ENCODE measurements at regions not wholly inside any gene's neighbourhood (a gene's known extent, or its start where the extent isn't known, plus 50 kb on each side); places are given as distances from the start of the nearest gene placed in this dataset.

GRCh38 chr3:139117883-139118760 lies 73.4 kb upstream of the PRR23C start:
- intact Hi-C loops (cut with DNase I, micrococcal nuclease) = no loop called here
- DNase-seq = no peak
- H3K27ac Mint-ChIP-seq = no peak overlapping the region
- no peak for ATAC-seq
- ChIA-PET CTCF (no interaction called here), POLR2A (no interaction called here)
- no peaks in the 10 kb centered on the region for H3K36me3 Mint-ChIP-seq (ENCODE audit: low read depth)
- H3K27me3 Mint-ChIP-seq = peaks cover 3% of the 10 kb centered on the region
- no peaks in the 10 kb centered on the region for H3K9me3 Mint-ChIP-seq (ENCODE audit: low read depth)
- H3K4me3 Mint-ChIP-seq = no peak overlapping the region
- no peaks in the 10 kb centered on the region for H3K4me1 Mint-ChIP-seq

GRCh38 chr3:139118835-139119234 lies 74.1 kb upstream of the PRR23C start:
- Mint-ChIP-seq H3K36me3 (ENCODE audit: low read depth) (no peaks in the 10 kb centered on the region), H3K9me3 (ENCODE audit: low read depth) (no peaks in the 10 kb centered on the region), H3K4me3 (no peak overlapping the region), H3K27ac (no peak overlapping the region), H3K4me1 (no peaks in the 10 kb centered on the region), H3K27me3 (peaks cover 2% of the 10 kb centered on the region)
- CTCF ChIA-PET = interaction anchor here (0.6 kb wide), 1 partner anchor 107 kb away, joined by 3 read pairs; no protein-coding TSS in a partner anchor
- DNase-seq (no peak), ATAC-seq (no peak)
- intact Hi-C loops (cut with DNase I, micrococcal nuclease) = no loop called here
- POLR2A ChIA-PET = no interaction called here

GRCh38 chr3:139119331-139120025 lies 74.8 kb upstream of the PRR23C start:
- Mint-ChIP-seq H3K4me1 (no peaks in the 10 kb centered on the region), H3K27me3 (no peaks in the 10 kb centered on the region), H3K36me3 (ENCODE audit: low read depth) (no peaks in the 10 kb centered on the region), H3K4me3 (no peak overlapping the region), H3K9me3 (ENCODE audit: low read depth) (no peaks in the 10 kb centered on the region), H3K27ac (no peak overlapping the region)
- ChIA-PET POLR2A (no interaction called here), CTCF (interaction anchor here (0.6 kb wide), 1 partner anchor 108 kb away, joined by 3 read pairs; no protein-coding TSS in a partner anchor)
- no peak for DNase-seq
- intact Hi-C loops (cut with DNase I, micrococcal nuclease) = no loop called here
- ATAC-seq = no peak

GRCh38 chr3:139120086-139121056 lies 75.7 kb upstream of the PRR23C start:
- H3K27me3 Mint-ChIP-seq = no peaks in the 10 kb centered on the region
- no peak for ATAC-seq
- H3K36me3 Mint-ChIP-seq (ENCODE audit: low read depth) = no peaks in the 10 kb centered on the region
- POLR2A ChIA-PET = no interaction called here
- CTCF ChIA-PET = interaction anchor here (0.6 kb wide), 1 partner anchor 243 kb away, joined by 3 read pairs; no protein-coding TSS in a partner anchor
- no peak for DNase-seq
- H3K4me3 Mint-ChIP-seq = no peak overlapping the region
- H3K4me1 Mint-ChIP-seq = no peaks in the 10 kb centered on the region
- no peak overlapping the region for H3K27ac Mint-ChIP-seq
- intact Hi-C loops (cut with DNase I, micrococcal nuclease) = no loop called here
- H3K9me3 Mint-ChIP-seq (ENCODE audit: low read depth) = no peaks in the 10 kb centered on the region

- H3K27me3 Mint-ChIP-seq = no peaks in the 10 kb centered on the region
- POLR2A ChIA-PET = no interaction called here
- no peak for ATAC-seq
- CTCF ChIA-PET = interaction anchor here (0.6 kb wide), 1 partner anchor 242 kb away, joined by 3 read pairs; no protein-coding TSS in a partner anchor
- H3K4me1 Mint-ChIP-seq = no peaks in the 10 kb centered on the region
- H3K9me3 Mint-ChIP-seq (ENCODE audit: low read depth) = no peaks in the 10 kb centered on the region
- no peak for DNase-seq
- H3K36me3 Mint-ChIP-seq (ENCODE audit: low read depth) = no peaks in the 10 kb centered on the region
- no peak overlapping the region for H3K4me3 Mint-ChIP-seq
- intact Hi-C loops (cut with DNase I, micrococcal nuclease) = no loop called here
- H3K27ac Mint-ChIP-seq = no peak overlapping the region
Measured at GRCh38 chr3:139121513-139122220, 77.0 kb upstream of the PRR23C start.

- H3K4me1 Mint-ChIP-seq = no peaks in the 10 kb centered on the region
- CTCF ChIA-PET = no interaction called here
- POLR2A ChIA-PET = no interaction called here
Measured at GRCh38 chr3:139122221-139122581, 77.5 kb upstream of the PRR23C start.

GRCh38 chr3:139122612-139123011 lies 77.9 kb upstream of the PRR23C start:
- DNase-seq (no peak), ATAC-seq (no peak)
- Mint-ChIP-seq H3K27ac (no peak overlapping the region), H3K4me3 (no peak overlapping the region), H3K27me3 (no peaks in the 10 kb centered on the region), H3K36me3 (ENCODE audit: low read depth) (no peaks in the 10 kb centered on the region), H3K9me3 (ENCODE audit: low read depth) (no peaks in the 10 kb centered on the region), H3K4me1 (no peaks in the 10 kb centered on the region)
- CTCF ChIA-PET = no interaction called here
- POLR2A ChIA-PET = no interaction called here
- intact Hi-C loops (cut with DNase I, micrococcal nuclease) = no loop called here

More at GRCh38 chr3:139122221-139122581, 77.5 kb upstream of the PRR23C start:
- H3K27ac Mint-ChIP-seq = no peak overlapping the region
- intact Hi-C loops (cut with DNase I, micrococcal nuclease) = no loop called here
- H3K4me3 Mint-ChIP-seq = no peak overlapping the region
- no peaks in the 10 kb centered on the region for H3K9me3 Mint-ChIP-seq (ENCODE audit: low read depth)
- no peaks in the 10 kb centered on the region for H3K27me3 Mint-ChIP-seq
- ATAC-seq (no peak), DNase-seq (no peak)
- no peaks in the 10 kb centered on the region for H3K36me3 Mint-ChIP-seq (ENCODE audit: low read depth)

GRCh38 chr3:139123377-139124095 lies 78.8 kb upstream of the PRR23C start:
- ATAC-seq = no peak
- DNase-seq = no peak
- ChIA-PET CTCF (no interaction called here), POLR2A (no interaction called here)
- H3K27ac Mint-ChIP-seq = no peak overlapping the region
- intact Hi-C loops (cut with DNase I, micrococcal nuclease) = no loop called here
- H3K36me3 Mint-ChIP-seq (ENCODE audit: low read depth) = no peaks in the 10 kb centered on the region
- no peak overlapping the region for H3K4me3 Mint-ChIP-seq
- no peaks in the 10 kb centered on the region for H3K4me1 Mint-ChIP-seq
- H3K27me3 Mint-ChIP-seq = peaks cover 1% of the 10 kb centered on the region
- no peaks in the 10 kb centered on the region for H3K9me3 Mint-ChIP-seq (ENCODE audit: low read depth)

GRCh38 chr3:139124197-139124596 lies 79.5 kb upstream of the PRR23C start:
- ChIA-PET CTCF (no interaction called here), POLR2A (no interaction called here)
- intact Hi-C loops (cut with DNase I, micrococcal nuclease) = no loop called here
- H3K36me3 Mint-ChIP-seq (ENCODE audit: low read depth) = no peaks in the 10 kb centered on the region
- no peak overlapping the region for H3K27ac Mint-ChIP-seq
- H3K9me3 Mint-ChIP-seq (ENCODE audit: low read depth) = no peaks in the 10 kb centered on the region
- DNase-seq (no peak), ATAC-seq (no peak)
- H3K4me3 Mint-ChIP-seq = no peak overlapping the region
- no peaks in the 10 kb centered on the region for H3K4me1 Mint-ChIP-seq
- H3K27me3 Mint-ChIP-seq = peaks cover 6% of the 10 kb centered on the region

GRCh38 chr3:139127101-139127500 lies 82.4 kb upstream of the PRR23C start:
- CTCF ChIA-PET = no interaction called here
- POLR2A ChIA-PET = interaction anchor here (0.7 kb wide), 1 partner anchor 21 kb away, joined by 3 read pairs; no protein-coding TSS in a partner anchor
- Mint-ChIP-seq H3K4me1 (no peaks in the 10 kb centered on the region), H3K36me3 (ENCODE audit: low read depth) (no peaks in the 10 kb centered on the region), H3K4me3 (no peak overlapping the region), H3K27me3 (peaks cover 6% of the 10 kb centered on the region), H3K27ac (no peak overlapping the region), H3K9me3 (ENCODE audit: low read depth) (no peaks in the 10 kb centered on the region)
- intact Hi-C loops (cut with DNase I, micrococcal nuclease) = no loop called here
- no peak for DNase-seq
- ATAC-seq = no peak
